Stimulated activated CD4-positive, alpha-beta T cell treated with anti-CD3 and anti-CD28 coated beads, Interleukin-1b, Interleukin-23, amount 100 ng/mL, for 4 hours (primary cell): ENCODE measurements at regions not wholly inside any gene's neighbourhood (a gene's known extent, or its start where the extent isn't known, plus 50 kb on each side); places are given as distances from the start of the nearest gene placed in this dataset.
"Not testable (repeated sequence)": the region's sequence is repeated elsewhere in the genome, so short reads cannot be mapped to it uniquely, and the experiment has no call there.

Source experiments
- DNase-seq, 2 donors: peaks; one replicate each; pipeline ENCODE4 v3.0.0-alpha.2; 2020; ENCODE audit warnings: low read depth in 2 of 2

- DNase-seq: no peak
Measured at GRCh38 chr13:78085434-78086225, 167.0 kb upstream of the EDNRB start.

- DNase-seq: no peak
Measured at GRCh38 chr13:78084401-78084800, 165.8 kb upstream of the EDNRB start.

GRCh38 chr13:78078168-78078567, 159.5 kb upstream of the EDNRB start:
- DNase-seq: no peak

DNA sequence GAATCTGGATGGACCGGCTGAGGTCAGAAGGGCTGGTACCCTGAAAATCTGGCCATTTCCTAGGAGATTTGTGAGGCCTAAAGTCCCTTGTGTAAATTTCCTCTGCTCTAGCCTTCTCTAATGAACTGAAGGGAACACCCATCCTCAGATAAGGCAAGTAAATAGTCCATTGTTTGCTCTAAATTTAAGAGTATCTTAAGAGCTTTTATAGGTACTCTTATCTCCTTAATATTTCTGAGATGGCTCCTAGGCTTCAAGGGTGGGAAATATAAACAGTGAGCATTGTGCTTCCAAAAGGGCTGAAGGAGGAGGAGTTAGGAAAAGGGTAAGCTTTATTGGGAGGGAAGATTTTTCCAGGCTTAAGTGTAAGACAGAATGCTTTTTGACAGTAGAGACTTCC, 148.7 kb upstream of the EDNRB start:
- DNase-seq: no peak

GRCh38 chr13:78065141-78065540, 146.5 kb upstream of the EDNRB start:
- DNase-seq: no peak

GRCh38 chr13:78061806-78062205, 143.2 kb upstream of the EDNRB start:
- no peak for DNase-seq

GRCh38 chr13:78060966-78061365, 142.3 kb upstream of the EDNRB start:
- no peak for DNase-seq

- not testable (repeated sequence) for DNase-seq
Measured at GRCh38 chr13:78056865-78057264, 138.2 kb upstream of the EDNRB start.

GRCh38 chr13:78054157-78054556, 135.5 kb upstream of the EDNRB start:
- no peak for DNase-seq

DNA sequence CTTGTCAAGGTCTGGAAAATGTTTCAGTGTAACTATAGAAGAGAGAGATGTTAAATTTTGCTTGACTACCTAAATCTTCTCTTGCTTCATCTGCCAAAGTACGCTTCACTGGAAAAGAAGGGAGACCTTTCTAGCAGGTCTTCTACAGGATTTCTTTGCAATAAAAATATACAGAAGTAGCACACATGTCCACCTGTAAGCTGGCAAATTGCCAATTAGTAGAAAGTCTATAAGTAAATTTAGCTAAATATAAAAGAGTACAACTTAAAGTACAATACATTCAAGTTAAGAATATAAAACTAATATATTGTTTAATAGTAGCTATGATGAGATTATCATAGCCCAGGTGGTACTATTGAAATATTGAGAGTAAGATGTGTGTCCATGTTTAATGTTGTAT, 128.5 kb upstream of the EDNRB start:
- DNase-seq: no peak

GRCh38 chr13:78046331-78046730, 127.7 kb upstream of the EDNRB start:
- no peak for DNase-seq

- DNase-seq: no peak
Measured at GRCh38 chr13:78045916-78046315, 127.3 kb upstream of the EDNRB start.

DNA sequence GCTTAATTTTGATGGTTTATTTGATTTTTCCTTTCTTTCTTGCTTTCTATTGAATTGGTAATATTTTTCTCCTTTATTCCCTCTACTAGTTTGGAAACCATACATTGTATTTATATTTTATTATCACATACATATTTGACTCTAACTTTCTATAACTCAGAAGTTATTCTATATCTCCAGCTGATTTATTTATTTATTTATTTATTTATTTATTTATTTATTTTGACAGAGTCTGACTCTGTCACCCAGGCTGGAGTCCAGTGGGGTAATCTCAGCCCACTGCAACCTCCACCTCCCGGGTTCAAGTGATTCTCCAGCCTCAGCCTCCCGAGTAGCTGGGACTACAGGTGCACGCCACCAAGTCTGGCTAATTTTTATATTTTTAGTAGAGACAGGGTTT, 122.7 kb upstream of the EDNRB start:
- not testable (repeated sequence) for DNase-seq

DNA sequence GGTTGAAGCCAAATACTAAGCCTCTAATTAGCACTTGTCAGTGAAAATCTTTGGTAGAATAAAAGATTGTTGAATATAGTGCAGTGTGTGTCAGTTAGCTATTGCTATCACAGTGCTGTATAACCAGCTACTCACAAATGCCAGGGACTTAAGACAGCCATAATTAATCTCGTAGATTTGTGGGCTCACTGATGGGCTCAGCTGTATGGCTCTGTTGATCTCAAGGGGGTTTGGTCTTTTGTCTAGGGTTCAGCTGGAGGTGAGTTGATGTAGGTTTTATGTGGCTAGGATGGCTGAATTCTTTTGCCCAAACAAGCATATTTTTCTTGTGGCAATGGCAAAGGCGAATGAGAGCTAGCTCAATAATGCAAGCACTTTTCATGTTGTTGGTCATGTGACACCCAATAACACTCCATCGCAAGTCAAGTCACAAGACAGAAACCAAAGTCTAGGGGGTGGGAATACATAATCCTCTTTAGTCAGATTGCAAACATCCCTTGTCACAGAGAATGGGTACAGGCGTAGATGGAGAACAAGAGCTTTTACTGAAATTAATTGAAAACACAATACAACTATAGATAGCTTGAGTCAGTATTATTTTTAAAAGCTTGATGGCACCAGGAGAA, 121.7 kb upstream of the EDNRB start:
- no peak for DNase-seq

- DNase-seq: no peak
Measured at GRCh38 chr13:78036841-78037240, 118.2 kb upstream of the EDNRB start.

GRCh38 chr13:78035500-78035899, 116.9 kb upstream of the EDNRB start:
- DNase-seq: no peak

GRCh38 chr13:78033509-78033908, 114.9 kb upstream of the EDNRB start:
- no peak for DNase-seq

GRCh38 chr13:78032132-78032531, 113.5 kb upstream of the EDNRB start:
- DNase-seq: no peak

DNA sequence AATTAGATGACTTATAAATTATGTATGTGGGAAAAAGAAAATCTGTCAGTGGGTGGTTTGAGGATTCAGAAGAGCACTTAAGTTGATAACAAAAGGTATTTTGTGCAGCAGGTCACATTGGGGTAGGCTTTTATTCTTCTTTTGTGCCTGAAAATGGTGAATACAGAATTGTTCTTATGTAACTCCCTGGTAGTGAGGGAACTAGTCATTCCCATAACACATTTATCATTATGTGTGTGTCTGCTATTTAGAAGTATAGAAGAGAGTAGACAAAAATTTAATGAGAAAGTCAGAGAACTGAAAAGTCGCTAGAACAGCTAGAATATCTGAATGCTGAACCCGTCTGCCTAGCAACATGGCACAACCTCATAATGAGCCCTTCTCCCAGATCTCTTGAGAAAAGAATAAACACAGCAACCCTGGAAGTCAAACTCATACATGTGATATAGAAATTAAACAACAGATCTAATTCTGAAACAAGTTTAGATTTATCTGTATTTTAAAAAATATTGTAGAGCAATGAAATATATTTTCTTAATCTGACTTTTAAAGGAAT, 111.8 kb upstream of the EDNRB start:
- DNase-seq: no peak

DNA sequence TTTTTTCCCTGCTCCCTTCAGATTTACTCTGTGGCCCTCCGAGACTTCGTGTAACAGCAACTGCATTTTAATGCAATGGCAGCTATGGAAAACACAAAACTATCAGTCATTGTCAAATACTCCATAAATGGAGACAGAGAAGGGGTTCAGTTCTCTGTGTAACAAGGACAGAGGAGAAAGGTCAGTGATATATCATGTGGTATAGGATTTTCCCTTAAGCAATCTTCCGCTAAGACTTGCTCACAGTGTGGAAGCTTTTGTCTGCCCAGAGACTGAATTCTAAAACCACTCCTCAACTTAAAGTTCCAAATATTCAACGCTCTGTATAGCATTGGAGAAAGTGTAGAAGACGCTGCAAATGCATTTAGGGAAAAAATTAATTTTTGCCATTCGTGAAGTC, 111.3 kb upstream of the EDNRB start:
- no peak for DNase-seq

- DNase-seq: no peak
Measured at GRCh38 chr13:78028960-78029359, 110.3 kb upstream of the EDNRB start.

DNA sequence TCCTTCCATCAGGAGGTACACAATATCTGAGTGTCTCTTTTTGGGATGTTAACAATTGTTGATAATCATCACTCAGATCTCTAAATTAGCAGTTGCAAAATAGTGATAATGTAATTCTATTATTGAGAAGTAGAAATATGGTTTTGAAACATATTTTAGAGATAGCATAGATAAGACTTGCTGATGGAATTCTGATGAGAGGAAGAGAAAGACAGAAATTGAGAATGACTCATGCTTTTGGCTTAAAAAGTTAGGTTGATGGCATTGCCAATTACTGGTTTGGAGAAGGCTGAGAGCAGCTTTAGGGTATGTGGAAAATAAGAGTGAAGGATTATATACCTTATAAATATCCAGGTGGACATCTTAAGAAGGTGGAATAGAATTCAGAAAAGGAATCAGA, 106.4 kb upstream of the EDNRB start:
- no peak for DNase-seq

GRCh38 chr13:78022164-78022877, 103.7 kb upstream of the EDNRB start:
- peak; percentile 0 to 8 for DNase-seq
